ENCODE measurements at regions not wholly inside any gene's neighbourhood (a gene's known extent, or its start where the extent isn't known, plus 50 kb on each side); places are given as distances from the start of the nearest gene placed in this dataset.

DNA sequence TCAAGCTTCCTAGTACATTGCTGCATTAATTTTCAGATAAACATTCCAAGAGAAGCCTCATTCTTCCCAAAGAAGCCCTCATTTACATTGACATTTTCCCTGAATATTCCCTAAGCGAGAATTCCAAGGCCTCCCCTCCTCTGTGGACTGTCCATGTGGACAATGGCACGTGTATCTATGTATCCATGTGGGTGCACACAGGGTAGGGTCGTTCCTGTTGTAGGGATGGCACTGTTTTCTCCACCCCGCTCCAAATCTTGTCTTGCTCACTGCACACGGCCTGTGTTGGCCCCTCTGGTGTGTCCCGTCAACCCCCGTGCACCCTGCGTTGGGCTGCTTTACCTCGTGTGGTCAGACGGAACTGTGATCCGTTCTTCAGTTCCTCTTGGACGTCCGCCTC, 104.7 kb upstream of the IRX2 start:
- no peak overlapping the region for H3K27ac ChIP-seq
- no peaks in the 10 kb centered on the region for H3K9me3 ChIP-seq (ENCODE audit: low read depth)
- no peak overlapping the region for H3K4me3 ChIP-seq
- H3F3A ChIP-seq (ENCODE audit: insufficient read depth), result no peaks in the 10 kb centered on the region
- H2AFZ ChIP-seq, result no peak overlapping the region
- H3K4me2 ChIP-seq (ENCODE audit: unreplicated experiment), result no peak overlapping the region
- H3K4me1 ChIP-seq (ENCODE audit: insufficient read depth), result no peaks in the 10 kb centered on the region
- DNase-seq, result no peak
- 50 to 51% methylated on average over 13 of the region's 13 CpGs for WGBS, 2 experiments (ENCODE audit: low coverage in 1 of 2, low lambda C conversion rate in 2 of 2, missing lambda C conversion rate in 2 of 2)
- no peaks in the 10 kb centered on the region for H3K9me2 ChIP-seq (ENCODE audit: insufficient read depth)
- H3K36me3 ChIP-seq (ENCODE audit: low read depth), result no peaks in the 10 kb centered on the region
- H3K27me3 ChIP-seq (replicated peaks; ENCODE audit: insufficient read depth), result no peaks in the 10 kb centered on the region
- no peak for TF ChIP-seq EZH2 (IDR thresholded peaks at IDR 0.05; ENCODE audit: insufficient read depth, poor library complexity, severe bottlenecking)
- no peak for TF ChIP-seq EZH2phosphoT487 (IDR thresholded peaks at IDR 0.05; ENCODE audit: insufficient read depth, low read depth)
- no peaks in the 10 kb centered on the region for H3K79me2 ChIP-seq (ENCODE audit: insufficient read depth)
- no peak overlapping the region for H3K9ac ChIP-seq
- H4K20me1 ChIP-seq (ENCODE audit: insufficient read depth), result no peaks in the 10 kb centered on the region
- in situ Hi-C loops (cut with MboI), result no loop called here

DNA sequence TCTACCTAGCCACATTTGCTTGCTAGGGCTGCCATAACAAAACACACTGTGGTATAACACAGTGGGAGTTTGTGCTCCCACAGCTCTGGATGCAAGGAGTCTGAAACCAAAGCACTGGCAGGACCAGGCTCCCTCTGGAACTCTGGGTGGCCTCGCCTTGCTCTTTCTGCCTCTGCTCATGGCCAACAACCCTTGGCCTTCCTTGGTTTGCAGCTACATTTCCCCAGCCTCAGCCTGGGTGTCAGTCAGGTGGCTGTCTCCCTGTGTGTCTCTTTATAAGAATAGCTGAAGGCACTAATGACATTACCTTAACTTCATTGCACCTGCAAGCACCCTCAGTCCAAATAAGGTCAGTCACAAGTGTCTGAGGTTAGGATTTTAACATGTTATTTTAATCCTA, 101.0 kb upstream of the IRX2 start:
- WGBS, 2 experiments (ENCODE audit: low coverage in 1 of 2, low lambda C conversion rate in 2 of 2, missing lambda C conversion rate in 2 of 2), result 19 to 36% methylated on average over 1 of the region's 1 CpG
- in situ Hi-C loops (cut with MboI), result no loop called here
- H3K27ac ChIP-seq, result no peak overlapping the region

DNA sequence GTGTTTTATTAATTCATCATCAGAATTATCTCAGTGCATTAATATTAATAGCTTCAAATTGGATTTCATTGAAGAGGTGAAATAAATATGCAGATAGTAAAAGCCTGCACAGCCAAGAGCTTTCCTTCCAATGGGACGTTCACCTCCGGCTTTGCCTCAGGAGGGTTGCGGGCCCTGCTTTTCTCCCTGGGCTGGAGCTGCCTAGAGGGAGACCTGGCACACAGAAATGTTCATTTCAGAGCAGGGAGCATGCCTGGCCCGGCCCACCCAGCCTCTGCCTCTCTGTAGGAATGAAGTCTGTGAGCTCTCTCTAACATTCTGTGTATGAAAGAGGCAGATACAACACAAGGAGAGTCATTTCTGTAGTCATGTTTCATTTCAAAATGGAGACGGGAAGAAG, 100.4 kb upstream of the IRX2 start:
- DNase-seq, result no peak
- Histone ChIP-seq H3K27me3 (replicated peaks; ENCODE audit: insufficient read depth) (no peaks in the 10 kb centered on the region), H3K4me1 (ENCODE audit: insufficient read depth) (no peaks in the 10 kb centered on the region), H3K4me3 (no peak overlapping the region), H3F3A (ENCODE audit: insufficient read depth) (no peaks in the 10 kb centered on the region), H4K20me1 (ENCODE audit: insufficient read depth) (no peaks in the 10 kb centered on the region), H3K4me2 (ENCODE audit: unreplicated experiment) (no peak overlapping the region), H2AFZ (no peak overlapping the region), H3K9me3 (ENCODE audit: low read depth) (no peaks in the 10 kb centered on the region), H3K9ac (no peak overlapping the region), H3K36me3 (ENCODE audit: low read depth) (no peaks in the 10 kb centered on the region), H3K79me2 (ENCODE audit: insufficient read depth) (no peaks in the 10 kb centered on the region), H3K27ac (no peak overlapping the region), H3K9me2 (ENCODE audit: insufficient read depth) (no peaks in the 10 kb centered on the region)
- WGBS, 2 experiments (ENCODE audit: low coverage in 1 of 2, low lambda C conversion rate in 2 of 2, missing lambda C conversion rate in 2 of 2), result 43 to 48% methylated on average over 5 of the region's 5 CpGs
- TF ChIP-seq EZH2 (IDR thresholded peaks at IDR 0.05; ENCODE audit: insufficient read depth, poor library complexity, severe bottlenecking) (no peak), EZH2phosphoT487 (IDR thresholded peaks at IDR 0.05; ENCODE audit: insufficient read depth, low read depth) (no peak)
- in situ Hi-C loops (cut with MboI), result no loop called here

More for the DNA sequence above, 101.0 kb upstream of the IRX2 start:
- no peaks in the 10 kb centered on the region for H3K9me3 ChIP-seq (ENCODE audit: low read depth)
- H3F3A ChIP-seq (ENCODE audit: insufficient read depth), result no peaks in the 10 kb centered on the region
- H4K20me1 ChIP-seq (ENCODE audit: insufficient read depth), result no peaks in the 10 kb centered on the region
- no peak overlapping the region for H2AFZ ChIP-seq
- TF ChIP-seq EZH2phosphoT487 (IDR thresholded peaks at IDR 0.05; ENCODE audit: insufficient read depth, low read depth), result no peak
- TF ChIP-seq EZH2 (IDR thresholded peaks at IDR 0.05; ENCODE audit: insufficient read depth, poor library complexity, severe bottlenecking), result no peak
- no peaks in the 10 kb centered on the region for H3K36me3 ChIP-seq (ENCODE audit: low read depth)
- no peak for DNase-seq
- no peaks in the 10 kb centered on the region for H3K27me3 ChIP-seq (replicated peaks; ENCODE audit: insufficient read depth)
- no peak overlapping the region for H3K4me3 ChIP-seq
- no peak overlapping the region for H3K4me2 ChIP-seq (ENCODE audit: unreplicated experiment)
- H3K9ac ChIP-seq, result no peak overlapping the region
- H3K9me2 ChIP-seq (ENCODE audit: insufficient read depth), result no peaks in the 10 kb centered on the region
- H3K4me1 ChIP-seq (ENCODE audit: insufficient read depth), result no peaks in the 10 kb centered on the region
- no peaks in the 10 kb centered on the region for H3K79me2 ChIP-seq (ENCODE audit: insufficient read depth)

DNA sequence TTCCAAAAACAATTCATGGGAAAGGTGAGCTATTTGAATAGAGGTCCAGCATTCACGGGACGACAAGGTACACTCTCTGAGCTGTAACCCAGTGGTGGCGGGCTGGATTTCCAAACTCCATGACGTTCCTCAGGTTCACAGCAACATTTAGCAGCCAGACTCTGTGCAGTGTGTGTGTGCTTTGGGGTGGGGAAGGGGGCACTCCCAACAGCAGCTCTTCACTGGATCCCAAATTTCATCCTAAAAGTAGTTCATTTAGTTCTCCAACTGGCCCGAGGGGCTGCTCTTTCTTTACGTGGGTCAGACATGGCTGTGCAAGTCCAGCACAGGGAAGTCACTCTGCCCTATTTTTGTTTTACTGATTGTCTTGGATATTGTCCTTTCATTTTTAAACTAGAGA, 98.0 kb upstream of the IRX2 start:
- WGBS, 2 experiments (ENCODE audit: low coverage in 1 of 2, low lambda C conversion rate in 2 of 2, missing lambda C conversion rate in 2 of 2), result 29 to 35% methylated on average over 6 of the region's 6 CpGs
- no peaks in the 10 kb centered on the region for H3K9me3 ChIP-seq (ENCODE audit: low read depth)

DNA sequence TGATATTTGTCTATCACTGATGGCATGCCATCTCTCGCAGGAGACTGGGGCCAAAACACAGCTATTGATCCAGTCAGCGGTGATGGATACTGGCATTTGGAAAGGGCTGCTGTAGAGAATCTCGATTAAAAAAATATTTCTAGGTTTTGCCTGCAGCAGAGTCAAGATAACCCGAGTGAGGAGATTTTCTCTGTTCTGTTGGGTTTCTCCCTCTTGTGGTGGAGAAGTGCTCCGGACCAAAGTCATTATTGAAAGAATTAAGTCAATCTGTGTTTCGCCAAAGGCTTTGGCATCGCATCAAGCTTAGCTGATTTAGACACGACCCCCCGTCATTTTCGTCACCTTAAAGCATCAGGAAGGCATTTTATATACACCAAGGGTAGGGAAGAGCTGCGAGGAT, 97.1 kb upstream of the IRX2 start:
- no peaks in the 10 kb centered on the region for H3K9me3 ChIP-seq (ENCODE audit: low read depth)
- H3K4me1 ChIP-seq (ENCODE audit: insufficient read depth), result no peaks in the 10 kb centered on the region
- H3K4me3 ChIP-seq, result no peak overlapping the region
- no peaks in the 10 kb centered on the region for H3K36me3 ChIP-seq (ENCODE audit: low read depth)
- H2AFZ ChIP-seq, result no peak overlapping the region
- in situ Hi-C loops (cut with MboI), result no loop called here
- 0 to 1% methylated on average over 11 of the region's 11 CpGs for WGBS, 2 experiments (ENCODE audit: low coverage in 1 of 2, low lambda C conversion rate in 2 of 2, missing lambda C conversion rate in 2 of 2)
- H3K9ac ChIP-seq, result no peak overlapping the region
- H3F3A ChIP-seq (ENCODE audit: insufficient read depth), result no peaks in the 10 kb centered on the region
- no peak overlapping the region for H3K27ac ChIP-seq
- peak; percentile 58 for DNase-seq
- no peaks in the 10 kb centered on the region for H3K9me2 ChIP-seq (ENCODE audit: insufficient read depth)
- no peak for TF ChIP-seq EZH2phosphoT487 (IDR thresholded peaks at IDR 0.05; ENCODE audit: insufficient read depth, low read depth)
- TF ChIP-seq EZH2 (IDR thresholded peaks at IDR 0.05; ENCODE audit: insufficient read depth, poor library complexity, severe bottlenecking), result no peak
- no peaks in the 10 kb centered on the region for H3K27me3 ChIP-seq (replicated peaks; ENCODE audit: insufficient read depth)
- H3K4me2 ChIP-seq (ENCODE audit: unreplicated experiment), result no peak overlapping the region
- H3K79me2 ChIP-seq (ENCODE audit: insufficient read depth), result no peaks in the 10 kb centered on the region
- H4K20me1 ChIP-seq (ENCODE audit: insufficient read depth), result no peaks in the 10 kb centered on the region

More for the DNA sequence above, 98.0 kb upstream of the IRX2 start:
- no peak overlapping the region for H2AFZ ChIP-seq
- no peak overlapping the region for H3K9ac ChIP-seq
- no peaks in the 10 kb centered on the region for H3F3A ChIP-seq (ENCODE audit: insufficient read depth)
- in situ Hi-C loops (cut with MboI), result no loop called here
- H3K36me3 ChIP-seq (ENCODE audit: low read depth), result no peaks in the 10 kb centered on the region
- H3K4me3 ChIP-seq, result no peak overlapping the region
- H3K27me3 ChIP-seq (replicated peaks; ENCODE audit: insufficient read depth), result no peaks in the 10 kb centered on the region
- H3K9me2 ChIP-seq (ENCODE audit: insufficient read depth), result no peaks in the 10 kb centered on the region
- no peak overlapping the region for H3K27ac ChIP-seq
- no peaks in the 10 kb centered on the region for H3K79me2 ChIP-seq (ENCODE audit: insufficient read depth)
- no peaks in the 10 kb centered on the region for H4K20me1 ChIP-seq (ENCODE audit: insufficient read depth)
- H3K4me1 ChIP-seq (ENCODE audit: insufficient read depth), result no peaks in the 10 kb centered on the region
- TF ChIP-seq EZH2 (IDR thresholded peaks at IDR 0.05; ENCODE audit: insufficient read depth, poor library complexity, severe bottlenecking) (no peak), EZH2phosphoT487 (IDR thresholded peaks at IDR 0.05; ENCODE audit: insufficient read depth, low read depth) (no peak)
- no peak overlapping the region for H3K4me2 ChIP-seq (ENCODE audit: unreplicated experiment)
- no peak for DNase-seq

Measured in GM23248 (cell line).